OCI-LY7 (cell line): ENCODE measurements at regions not wholly inside any gene's neighbourhood (a gene's known extent, or its start where the extent isn't known, plus 50 kb on each side); places are given as distances from the start of the nearest gene placed in this dataset.

Experiments used
- BruUV-seq: library from RNA; stranded (reverse); fragments of 400-500 nt; replicated peaks from 2 replicates; lab custom pipeline; 2021; lab: Mats Ljungman, UMichigan
- CTCF ChIA-PET: fragments of 300-600 bp; sonication (Branson Sonifier 250); formaldehyde crosslinking; loops from one replicate; lab custom pipeline; 2022; ENCODE audit warnings: antibody characterized with exemption; ENCODE audit not compliant: unreplicated experiment; lab: Charles Lee
- POLR2A ChIA-PET: fragments of 300-600 bp; sonication (Branson Sonifier 250); formaldehyde crosslinking; loops from one replicate; lab custom pipeline; 2022; ENCODE audit warnings: antibody characterized with exemption; lab: Charles Lee
- DNase-seq: peaks from one replicate; pipeline ENCODE4 v3.0.0-alpha.2; 2015; ENCODE audit warnings: low spot score
- H2AFZ ChIP-seq: fragments of 200-600 bp; sonication (generic), shearing (Covaris generic); 2 replicates; pipeline ENCODE4 v1.6.1; 2014; ENCODE audit warnings: mild to moderate bottlenecking, antibody characterized with exemption, low read length, moderate library complexity
- H3K27ac ChIP-seq: fragments of 200-600 bp; sonication (generic); 2 replicates; pipeline ENCODE4 v1.5.1; 2014; ENCODE audit warnings: mixed run types, low read depth, mild to moderate bottlenecking, moderate library complexity, low read length, inconsistent platforms; ENCODE audit not compliant: poor library complexity, severe bottlenecking
- H3K36me3 ChIP-seq: fragments of 200-600 bp; sonication (generic); 2 replicates; pipeline ENCODE4 v1.6.1; 2014; ENCODE audit warnings: mild to moderate bottlenecking, antibody characterized with exemption, low read length, moderate library complexity, mixed read lengths; ENCODE audit not compliant: insufficient read depth
- H3K4me1 ChIP-seq: fragments of 200-600 bp; sonication (generic); 2 replicates; pipeline ENCODE4 v1.5.1; 2014; ENCODE audit warnings: mild to moderate bottlenecking, low read length; ENCODE audit not compliant: insufficient read depth, poor library complexity, severe bottlenecking
- H3K4me2 ChIP-seq: fragments of 200-600 bp; sonication (generic); 2 replicates; pipeline ENCODE4 v1.6.1; 2014; ENCODE audit warnings: mild to moderate bottlenecking, low read length
- H3K4me3 ChIP-seq: fragments of 200-600 bp; sonication (generic); 2 replicates; pipeline ENCODE4 v1.5.1; 2014; ENCODE audit warnings: mild to moderate bottlenecking, low read depth, low read length; ENCODE audit not compliant: poor library complexity, severe bottlenecking
- H3K79me2 ChIP-seq: fragments of 200-600 bp; sonication (generic); 2 replicates; pipeline ENCODE4 v1.6.1; 2016; ENCODE audit warnings: low read depth, mild to moderate bottlenecking, low read length, moderate library complexity, mixed read lengths; ENCODE audit not compliant: insufficient read depth
- H3K9me2 ChIP-seq: fragments of 200-600 bp; sonication (generic); 2 replicates; pipeline ENCODE4 v1.6.1; 2016; ENCODE audit warnings: mild to moderate bottlenecking, low read length, mixed read lengths; ENCODE audit not compliant: insufficient read depth
- H3K9me3 ChIP-seq: fragments of 200-600 bp; sonication (generic); 2 replicates; pipeline ENCODE4 v1.6.1; 2014; ENCODE audit warnings: mild to moderate bottlenecking, mixed run types, low read length, mixed read lengths
- H4K20me1 ChIP-seq: fragments of 200-600 bp; sonication (generic); 2 replicates; pipeline ENCODE4 v1.6.1; 2014; ENCODE audit warnings: mild to moderate bottlenecking, antibody characterized with exemption, low read length, moderate library complexity, mixed read lengths; ENCODE audit not compliant: insufficient read depth
- EZH2phosphoT487 ChIP-seq: fragments of 200-600 bp; sonication (generic); IDR thresholded peaks from 2 replicates; pipeline ENCODE4 v1.6.1; 2018; ENCODE audit warnings: low read depth, borderline replicate concordance, mild to moderate bottlenecking, mixed run types, antibody characterized with exemption, low read length, moderate library complexity, mixed read lengths
- intact Hi-C: fragments of 100-400 bp; cut with micrococcal nuclease; formaldehyde crosslinking; loops from one replicate; pipeline ENCODE4 v1.10.0; 2022; ENCODE audit not compliant: unreplicated experiment
- TF ChIP-seq, protein P1 (sequence below): fragments of 200-600 bp; sonication (generic); conservative IDR thresholded peaks from 2 replicates; pipeline ENCODE4 v1.5.1; 2014; ENCODE audit warnings: mild to moderate bottlenecking, antibody characterized with exemption, low read length, moderate library complexity, mixed read lengths

DNA sequence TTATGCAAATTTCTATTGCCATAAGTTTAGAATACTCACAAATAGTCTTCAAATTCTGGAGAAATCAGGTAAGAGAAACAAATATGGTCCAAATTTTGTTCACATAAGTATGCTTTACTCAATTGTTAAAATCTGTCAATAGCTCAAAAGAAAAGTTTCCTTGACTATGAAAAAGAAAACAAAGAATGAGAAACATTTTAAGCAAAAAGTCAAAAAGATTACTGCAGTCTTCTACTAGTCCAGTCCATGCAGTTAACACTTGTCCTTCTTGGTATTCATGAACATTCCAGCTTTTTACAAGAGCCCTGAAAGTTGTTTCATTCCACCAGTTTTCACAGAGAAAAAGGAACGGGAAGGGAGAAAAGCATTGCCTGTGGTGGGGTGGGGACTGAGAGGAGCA, 54.7 kb upstream of the ZXDA start:
- 0 out of 2 replicates have a peak, but pooled peaks cover 4% of the 10 kb centered on the region for H3K9me3 ChIP-seq
- ChIA-PET CTCF (no interaction called here), POLR2A (no interaction called here)
- intact Hi-C loops = no loop called here
- no peaks in the 10 kb centered on the region for H3K36me3 ChIP-seq
- no peaks in the 10 kb centered on the region for H3K79me2 ChIP-seq
- DNase-seq = peak; percentile 22
- H3K4me1 ChIP-seq = no peaks in the 10 kb centered on the region
- no peak overlapping the region for H3K27ac ChIP-seq
- H3K4me3 ChIP-seq = no peak overlapping the region
- no peaks in the 10 kb centered on the region for H4K20me1 ChIP-seq
- TF ChIP-seq, protein P1, sequence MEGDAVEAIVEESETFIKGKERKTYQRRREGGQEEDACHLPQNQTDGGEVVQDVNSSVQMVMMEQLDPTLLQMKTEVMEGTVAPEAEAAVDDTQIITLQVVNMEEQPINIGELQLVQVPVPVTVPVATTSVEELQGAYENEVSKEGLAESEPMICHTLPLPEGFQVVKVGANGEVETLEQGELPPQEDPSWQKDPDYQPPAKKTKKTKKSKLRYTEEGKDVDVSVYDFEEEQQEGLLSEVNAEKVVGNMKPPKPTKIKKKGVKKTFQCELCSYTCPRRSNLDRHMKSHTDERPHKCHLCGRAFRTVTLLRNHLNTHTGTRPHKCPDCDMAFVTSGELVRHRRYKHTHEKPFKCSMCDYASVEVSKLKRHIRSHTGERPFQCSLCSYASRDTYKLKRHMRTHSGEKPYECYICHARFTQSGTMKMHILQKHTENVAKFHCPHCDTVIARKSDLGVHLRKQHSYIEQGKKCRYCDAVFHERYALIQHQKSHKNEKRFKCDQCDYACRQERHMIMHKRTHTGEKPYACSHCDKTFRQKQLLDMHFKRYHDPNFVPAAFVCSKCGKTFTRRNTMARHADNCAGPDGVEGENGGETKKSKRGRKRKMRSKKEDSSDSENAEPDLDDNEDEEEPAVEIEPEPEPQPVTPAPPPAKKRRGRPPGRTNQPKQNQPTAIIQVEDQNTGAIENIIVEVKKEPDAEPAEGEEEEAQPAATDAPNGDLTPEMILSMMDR = no peak
- no peak for TF ChIP-seq EZH2phosphoT487
- H3K9me2 ChIP-seq = no peaks in the 10 kb centered on the region
- no peak overlapping the region for H2AFZ ChIP-seq
- no peak overlapping the region for H3K4me2 ChIP-seq
- no TSS peak for BruUV-seq
